BJ (cell line): ENCODE measurements at regions not wholly inside any gene's neighbourhood (a gene's known extent, or its start where the extent isn't known, plus 50 kb on each side); places are given as distances from the start of the nearest gene placed in this dataset.

Source experiments
- CTCF ChIA-PET: fragments of 350-600 bp; formaldehyde crosslinking; extraction: SDS; loops from one replicate; lab custom pipeline; 2021; ENCODE audit warnings: antibody characterized with exemption, inconsistent platforms; lab: Yijun Ruan, JAX
- POLR2A ChIA-PET: fragments of 300-600 bp; sonication (Branson Sonifier 250); formaldehyde crosslinking; extraction: SDS; loops from one replicate; lab custom pipeline; 2021; ENCODE audit warnings: antibody characterized with exemption; lab: Charles Lee
- DNase-seq: peaks from one replicate; pipeline ENCODE4 v3.0.0-alpha.2; 2011; ENCODE audit warnings: low read depth
- H3K27me3 ChIP-seq: 2 replicates; pipeline ENCODE4 v1.6.0; 2011; ENCODE audit warnings: low read length; ENCODE audit not compliant: control insufficient read depth, insufficient read depth
- H3K36me3 ChIP-seq: 2 replicates; pipeline ENCODE4 v1.5.1; 2011; ENCODE audit warnings: low read length; ENCODE audit not compliant: control insufficient read depth, insufficient read depth
- H3K4me3 ChIP-seq: 2 replicates; pipeline ENCODE4 v1.5.1; 2011; ENCODE audit warnings: low read depth, mild to moderate bottlenecking, control low read depth, low read length
- CTCF ChIP-seq: IDR thresholded peaks from 2 replicates; pipeline ENCODE4 v1.5.1; 2011; ENCODE audit warnings: low read depth, mild to moderate bottlenecking, control low read depth, inconsistent platforms, low read length, moderate library complexity; ENCODE audit not compliant: insufficient read depth

- DNase-seq = no peak
- Histone ChIP-seq H3K36me3 (no peaks in the 10 kb centered on the region), H3K27me3 (no peaks in the 10 kb centered on the region), H3K4me3 (no peak overlapping the region)
- CTCF ChIA-PET = no interaction called here
- no peak for TF ChIP-seq CTCF
- POLR2A ChIA-PET = no interaction called here
Measured at GRCh38 chr3:18648868-18649462, 223.8 kb upstream of the SATB1 start.

- no peaks in the 10 kb centered on the region for H3K36me3 ChIP-seq
- CTCF ChIA-PET = no interaction called here
- H3K4me3 ChIP-seq = no peak overlapping the region
- no peak for TF ChIP-seq CTCF
- POLR2A ChIA-PET = no interaction called here
- DNase-seq = no peak
- H3K27me3 ChIP-seq = no peaks in the 10 kb centered on the region
Measured at GRCh38 chr3:18648159-18648558, 223.0 kb upstream of the SATB1 start.

- POLR2A ChIA-PET = no interaction called here
- Histone ChIP-seq H3K27me3 (no peaks in the 10 kb centered on the region), H3K4me3 (no peak overlapping the region), H3K36me3 (no peaks in the 10 kb centered on the region)
- TF ChIP-seq CTCF = no peak
- CTCF ChIA-PET = no interaction called here
- DNase-seq = no peak
Measured at GRCh38 chr3:18645619-18646018, 220.5 kb upstream of the SATB1 start.

- POLR2A ChIA-PET = no interaction called here
Measured at GRCh38 chr3:18643281-18643680, 218.1 kb upstream of the SATB1 start.

GRCh38 chr3:18641916-18642315 is 216.8 kb upstream of the SATB1 start:
- H3K36me3 ChIP-seq = no peaks in the 10 kb centered on the region
- TF ChIP-seq CTCF = no peak
- ChIA-PET CTCF (no interaction called here), POLR2A (no interaction called here)
- no peak for DNase-seq
- no peaks in the 10 kb centered on the region for H3K27me3 ChIP-seq
- H3K4me3 ChIP-seq = no peak overlapping the region

More at GRCh38 chr3:18643281-18643680, 218.1 kb upstream of the SATB1 start:
- no peak for TF ChIP-seq CTCF
- CTCF ChIA-PET = no interaction called here
- DNase-seq = no peak
- Histone ChIP-seq H3K27me3 (no peaks in the 10 kb centered on the region), H3K36me3 (no peaks in the 10 kb centered on the region), H3K4me3 (no peak overlapping the region)
